ENCODE measurements at regions not wholly inside any gene's neighbourhood (a gene's known extent, or its start where the extent isn't known, plus 50 kb on each side); places are given as distances from the start of the nearest gene placed in this dataset.
"Not testable (repeated sequence)": the region's sequence is repeated elsewhere in the genome, so short reads cannot be mapped to it uniquely, and the experiment has no call there.

DNA sequence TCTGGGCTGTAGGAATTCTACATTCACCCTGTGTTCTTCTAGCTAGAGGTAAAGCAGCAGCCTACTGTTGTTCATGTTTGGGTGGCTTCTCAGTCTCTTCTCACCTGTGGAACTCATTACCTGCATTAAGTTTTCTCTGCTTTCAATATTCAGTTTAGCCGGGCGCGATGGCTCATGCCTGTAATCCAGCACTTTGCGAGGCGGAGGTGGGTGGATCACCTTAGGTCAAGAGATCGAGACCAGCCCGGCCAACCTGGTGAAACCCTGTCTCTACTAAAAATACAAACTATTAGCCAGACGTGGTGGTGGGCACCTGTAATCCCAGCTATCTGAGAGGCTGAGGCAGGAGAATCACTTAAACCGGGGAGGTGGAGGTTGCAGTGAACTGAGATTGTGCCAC, 139.8 kb upstream of the UBE2E3 start:
- FAIRE-seq (no peak), DNase-seq (ENCODE audit: insufficient read length, low spot score) (no peak)
- TF ChIP-seq, protein P1, sequence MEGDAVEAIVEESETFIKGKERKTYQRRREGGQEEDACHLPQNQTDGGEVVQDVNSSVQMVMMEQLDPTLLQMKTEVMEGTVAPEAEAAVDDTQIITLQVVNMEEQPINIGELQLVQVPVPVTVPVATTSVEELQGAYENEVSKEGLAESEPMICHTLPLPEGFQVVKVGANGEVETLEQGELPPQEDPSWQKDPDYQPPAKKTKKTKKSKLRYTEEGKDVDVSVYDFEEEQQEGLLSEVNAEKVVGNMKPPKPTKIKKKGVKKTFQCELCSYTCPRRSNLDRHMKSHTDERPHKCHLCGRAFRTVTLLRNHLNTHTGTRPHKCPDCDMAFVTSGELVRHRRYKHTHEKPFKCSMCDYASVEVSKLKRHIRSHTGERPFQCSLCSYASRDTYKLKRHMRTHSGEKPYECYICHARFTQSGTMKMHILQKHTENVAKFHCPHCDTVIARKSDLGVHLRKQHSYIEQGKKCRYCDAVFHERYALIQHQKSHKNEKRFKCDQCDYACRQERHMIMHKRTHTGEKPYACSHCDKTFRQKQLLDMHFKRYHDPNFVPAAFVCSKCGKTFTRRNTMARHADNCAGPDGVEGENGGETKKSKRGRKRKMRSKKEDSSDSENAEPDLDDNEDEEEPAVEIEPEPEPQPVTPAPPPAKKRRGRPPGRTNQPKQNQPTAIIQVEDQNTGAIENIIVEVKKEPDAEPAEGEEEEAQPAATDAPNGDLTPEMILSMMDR (IDR thresholded peaks at IDR 0.05; ENCODE audit: insufficient read depth, missing control alignments) = no peak

DNA sequence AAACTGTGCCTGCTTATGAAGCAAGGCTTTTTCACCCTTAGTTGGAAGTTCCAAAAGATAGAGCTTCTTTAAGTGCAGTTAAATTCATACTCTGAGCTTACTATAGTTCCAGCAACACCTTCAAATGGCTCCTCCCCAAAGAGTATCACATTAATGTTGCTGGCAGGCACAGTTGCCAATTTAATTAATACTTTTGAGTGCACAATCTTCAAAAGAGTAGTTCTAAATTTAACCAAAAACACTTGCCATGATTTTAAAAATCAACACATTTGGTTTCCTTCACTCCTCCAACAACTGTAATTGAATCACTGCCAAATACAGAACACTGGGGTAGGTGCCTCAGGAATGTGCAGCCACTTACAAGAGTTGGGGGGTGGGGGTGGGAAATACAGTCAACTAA, 150.6 kb upstream of the UBE2E3 start:
- no peak for FAIRE-seq
- DNase-seq (ENCODE audit: insufficient read length, low spot score) = no peak
- TF ChIP-seq, protein P1 (IDR thresholded peaks at IDR 0.05; ENCODE audit: insufficient read depth, missing control alignments) = no peak

DNA sequence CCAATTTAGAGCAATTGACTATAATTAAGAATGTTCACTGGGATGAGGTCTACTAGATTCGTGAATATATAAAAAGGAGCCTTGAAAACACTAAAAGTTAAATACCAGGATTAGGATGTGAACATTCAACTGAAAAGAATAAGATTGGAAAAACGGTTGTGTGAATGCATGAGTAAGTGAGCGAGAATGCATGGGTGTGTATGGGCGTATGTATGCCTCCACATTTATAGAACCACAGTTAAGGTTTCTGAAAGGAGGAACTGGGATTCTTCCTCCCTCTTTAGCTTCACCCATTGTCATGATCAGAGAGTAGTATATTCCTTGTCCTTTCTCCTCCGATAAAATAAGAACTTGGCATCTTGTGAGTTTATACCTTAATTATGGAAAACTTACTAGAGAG, 151.1 kb upstream of the UBE2E3 start:
- DNase-seq (ENCODE audit: insufficient read length, low spot score) = no peak
- FAIRE-seq = no peak
- TF ChIP-seq, protein P1 (IDR thresholded peaks at IDR 0.05; ENCODE audit: insufficient read depth, missing control alignments) = no peak

DNA sequence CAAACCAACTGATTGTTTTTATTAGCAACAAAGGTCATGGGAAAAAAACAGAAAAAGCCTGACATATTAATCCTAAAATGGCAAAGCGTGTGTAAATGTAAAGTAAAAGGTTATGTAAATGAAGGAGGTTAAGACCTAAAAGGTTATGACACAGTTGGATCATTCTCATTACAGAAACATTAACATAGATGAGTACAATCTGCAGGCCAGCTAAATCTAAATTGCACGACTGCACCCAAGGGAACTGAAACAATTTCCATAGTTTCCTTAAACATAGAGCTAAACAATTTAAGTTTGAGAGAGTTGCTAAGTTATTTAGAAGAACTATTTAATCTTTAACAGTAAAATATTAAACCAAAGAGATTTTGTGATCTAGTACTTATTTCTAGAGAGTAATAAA, 151.6 kb upstream of the UBE2E3 start:
- TF ChIP-seq, protein P1 (IDR thresholded peaks at IDR 0.05; ENCODE audit: insufficient read depth, missing control alignments) = no peak
- DNase-seq (ENCODE audit: insufficient read length, low spot score) = no peak
- FAIRE-seq = no peak

DNA sequence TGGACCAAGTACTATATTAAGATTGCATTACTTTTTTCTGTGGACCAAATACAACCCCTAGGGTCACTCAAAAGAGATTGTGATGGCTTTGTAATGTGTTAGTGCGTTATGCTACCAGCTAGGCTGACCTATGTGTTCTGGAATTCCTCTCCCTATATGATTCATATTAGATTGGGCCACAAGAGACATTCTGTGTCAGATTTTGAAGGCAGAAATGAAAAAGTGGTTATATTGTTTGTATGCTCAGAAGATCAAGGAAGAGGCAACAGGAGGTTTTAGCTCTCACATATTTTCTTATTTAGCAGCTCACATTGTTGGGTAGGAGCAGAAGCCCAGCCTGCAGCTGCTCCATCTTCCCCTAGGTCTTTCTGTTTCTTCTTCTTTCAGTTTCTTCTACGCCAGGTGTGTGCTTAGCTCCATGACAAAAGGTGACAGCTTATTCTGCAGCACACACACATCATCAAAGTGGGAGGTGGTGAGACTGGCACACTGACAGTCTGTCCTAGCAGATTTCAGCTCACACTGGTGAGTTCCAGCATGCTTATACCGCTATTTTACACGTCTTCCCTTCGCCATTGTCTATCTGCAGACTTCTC, 156.8 kb upstream of the UBE2E3 start:
- TF ChIP-seq, protein P1 (IDR thresholded peaks at IDR 0.05; ENCODE audit: insufficient read depth, missing control alignments) = no peak
- DNase-seq (ENCODE audit: insufficient read length, low spot score) (no peak), FAIRE-seq (no peak)

DNA sequence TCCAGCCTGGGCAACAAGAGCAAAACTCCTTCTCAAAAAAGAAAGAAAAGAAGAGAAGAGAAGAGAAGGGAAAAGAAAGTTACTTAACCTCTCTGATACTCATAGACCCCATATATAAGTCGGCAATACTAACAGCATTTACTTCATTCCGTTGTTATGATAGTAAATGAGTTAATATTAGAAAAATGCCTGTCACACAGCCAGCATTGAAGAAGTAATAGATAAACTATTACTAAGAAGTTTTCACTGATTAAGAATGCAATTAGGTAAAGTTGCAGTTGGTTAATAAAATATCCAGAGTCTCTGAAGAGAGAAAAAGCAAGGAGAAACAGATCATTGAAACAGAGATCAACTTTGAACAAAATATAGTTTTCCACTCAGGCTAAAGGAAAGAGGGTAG, 161.3 kb upstream of the UBE2E3 start:
- DNase-seq (ENCODE audit: insufficient read length, low spot score) (no peak), FAIRE-seq (no peak)
- TF ChIP-seq, protein P1 (IDR thresholded peaks at IDR 0.05; ENCODE audit: insufficient read depth, missing control alignments) = no peak

DNA sequence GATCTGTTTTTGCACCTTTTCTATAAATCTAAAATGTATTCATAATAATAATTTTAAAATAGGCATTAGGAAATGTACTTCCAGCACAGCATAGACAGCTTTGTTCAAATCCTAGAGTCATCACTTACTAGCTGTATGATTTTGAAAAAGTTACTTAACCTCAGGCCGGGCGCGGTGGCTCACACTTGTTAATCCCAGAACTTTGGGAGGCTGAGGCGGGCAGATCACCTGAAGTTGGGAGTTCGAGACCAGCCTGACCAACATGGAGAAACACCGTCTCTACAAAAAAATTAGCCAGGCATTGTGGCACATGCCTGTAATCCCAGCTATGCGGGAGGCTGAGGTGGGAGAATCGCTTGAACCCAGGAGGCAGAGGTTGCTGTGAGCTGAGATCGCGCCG, 161.7 kb upstream of the UBE2E3 start:
- not testable (repeated sequence) for FAIRE-seq; DNase-seq (ENCODE audit: insufficient read length, low spot score)

DNA sequence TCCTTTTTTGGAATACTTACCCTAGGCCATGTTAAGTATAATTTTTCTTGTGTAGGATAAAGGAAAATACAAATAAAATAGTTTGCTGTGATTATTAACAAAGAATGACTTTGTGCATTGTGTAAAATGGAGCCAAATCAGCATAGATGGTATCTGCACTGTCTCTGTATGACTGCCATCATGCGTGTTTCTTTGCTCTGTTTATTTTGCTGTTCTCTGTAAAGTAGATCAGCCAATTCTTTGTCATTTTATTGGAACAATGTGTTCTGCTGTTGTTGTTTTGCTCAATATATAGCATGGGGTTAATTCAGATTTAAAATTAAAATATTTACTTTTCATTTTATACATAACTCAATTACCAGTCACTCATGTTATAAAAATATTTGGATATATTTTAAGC, 181.3 kb upstream of the UBE2E3 start:
- no peak for DNase-seq (ENCODE audit: insufficient read length, low spot score)
- TF ChIP-seq, protein P1 (IDR thresholded peaks at IDR 0.05; ENCODE audit: insufficient read depth, missing control alignments) = no peak
- no peak for FAIRE-seq

Data from D721Med (cell line).